B cell (primary cell): ENCODE measurements at regions not wholly inside any gene's neighbourhood (a gene's known extent, or its start where the extent isn't known, plus 50 kb on each side); places are given as distances from the start of the nearest gene placed in this dataset.

Experiments
- ATAC-seq: fragments of 200-7000 bp; cut with Tn5 transposase; one replicate; pipeline ENCODE4 v1.10.0; 2021; ENCODE audit warnings: low read depth, mild to moderate bottlenecking, moderate number of reproducible peaks, moderate library complexity
- CTCF ChIA-PET: fragments of 350-600 bp; sonication (Branson Sonifier 250); formaldehyde crosslinking; loops from one replicate; lab custom pipeline; 2021; ENCODE audit warnings: antibody characterized with exemption, inconsistent platforms; lab: Charles Lee
- POLR2A ChIA-PET: fragments of 350-600 bp; sonication (Branson Sonifier 250); formaldehyde crosslinking; loops from one replicate; lab custom pipeline; 2021; ENCODE audit warnings: antibody characterized with exemption; lab: Charles Lee
- DNase-seq: peaks from one replicate; pipeline ENCODE4 v3.0.0; 2013
- H2AFZ ChIP-seq: 2 replicates; pipeline ENCODE4 v1.6.1; 2012; ENCODE audit warnings: mild to moderate bottlenecking, low read depth, low read length; ENCODE audit not compliant: insufficient read depth, poor library complexity, severe bottlenecking
- H3K27ac ChIP-seq, 2 donors: 1 replicate in 1 of 2; 2 replicates in 1 of 2; pipeline ENCODE4 v1.5.1; 2012 to 2013; ENCODE audit warnings: low read length in 2 of 2, mild to moderate bottlenecking in 2 of 2, moderate library complexity in 1 of 2
- H3K27me3 ChIP-seq, 4 experiments: fragments of 200-600 bp in 1 of 4; sonication (generic) in 1 of 4; replicated peaks in 1 of 4; 1 replicate in 2 of 4; 2 replicates in 2 of 4; pipeline versions ENCODE4 v1.6.1 to v1.7.0; 2013 to 2016; ENCODE audit warnings: low read length in 3 of 4, mild to moderate bottlenecking in 2 of 4, mixed read lengths in 1 of 4, moderate library complexity in 1 of 4; ENCODE audit not compliant: insufficient read depth in 4 of 4, control insufficient read depth in 3 of 4; ENCODE audit errors: control extremely low read depth in 1 of 4
- H3K36me3 ChIP-seq, 2 experiments: replicated peaks in 1 of 2; 1 replicate in 1 of 2; 2 replicates in 1 of 2; pipeline versions ENCODE4 v1.6.1 to v1.7.1; 2013; ENCODE audit warnings: low read length in 1 of 2; ENCODE audit not compliant: insufficient read depth in 2 of 2, control insufficient read depth in 1 of 2; ENCODE audit errors: control extremely low read depth in 1 of 2, extremely low read depth in 1 of 2
- H3K4me1 ChIP-seq, 2 donors: fragments of 200-600 bp in 1 of 2; sonication (generic) in 1 of 2; 1 replicate in 1 of 2; 2 replicates in 1 of 2; pipeline versions ENCODE4 v1.5.1 to v1.6.1; 2013 to 2017; ENCODE audit warnings: low read length in 2 of 2; ENCODE audit not compliant: control insufficient read depth in 2 of 2, insufficient read depth in 2 of 2
- H3K4me2 ChIP-seq: replicated peaks from 2 replicates; pipeline ENCODE3; 2012; ENCODE audit warnings: mild to moderate bottlenecking, low read depth, low read length; ENCODE audit not compliant: poor library complexity, severe bottlenecking
- H3K4me3 ChIP-seq, 5 experiments: fragments of 200-600 bp in 1 of 5; sonication (generic) in 1 of 5; 1 replicate in 3 of 5; 2 replicates in 2 of 5; pipeline versions ENCODE4 v1.5.1 to v1.7.0; 2011 to 2016; ENCODE audit warnings: low read length in 4 of 5, mild to moderate bottlenecking in 4 of 5, low read depth in 2 of 5, control low read depth in 1 of 5, moderate library complexity in 1 of 5; ENCODE audit not compliant: insufficient read depth in 1 of 5; ENCODE audit errors: control extremely low read depth in 1 of 5, extremely low read depth in 1 of 5
- H3K79me2 ChIP-seq: fragments of 200-600 bp; sonication (generic); one replicate; pipeline ENCODE4 v1.6.0; 2016; ENCODE audit warnings: low read length; ENCODE audit not compliant: control insufficient read depth, insufficient read depth
- H3K9ac ChIP-seq: fragments of 200-600 bp; sonication (generic); 2 replicates; pipeline ENCODE4 v1.6.1; 2017; ENCODE audit warnings: mild to moderate bottlenecking, low read length, moderate library complexity
- H3K9me3 ChIP-seq, 3 donors: one replicate each; pipeline versions ENCODE4 v1.6.1 to v1.7.1; 2013; ENCODE audit warnings: low read length in 2 of 3; ENCODE audit not compliant: control insufficient read depth in 2 of 3, insufficient read depth in 1 of 3; ENCODE audit errors: control extremely low read depth in 1 of 3
- H4K20me1 ChIP-seq: 2 replicates; pipeline ENCODE4 v1.6.0; 2012; ENCODE audit warnings: mild to moderate bottlenecking, low read length; ENCODE audit not compliant: insufficient read depth, control insufficient read depth, poor library complexity, severe bottlenecking
- H3K27ac Mint-ChIP-seq: one replicate; pipeline ENCODE4 v1.8.0; 2021; ENCODE audit warnings: mixed read lengths
- H3K27me3 Mint-ChIP-seq: one replicate; pipeline ENCODE4 v1.8.0; 2021; ENCODE audit warnings: mixed read lengths
- H3K4me1 Mint-ChIP-seq: one replicate; pipeline ENCODE4 v1.8.0; 2021; ENCODE audit warnings: mixed read lengths
- H3K4me3 Mint-ChIP-seq: one replicate; pipeline ENCODE4 v1.8.0; 2021; ENCODE audit warnings: mixed read lengths
- H3K9me3 Mint-ChIP-seq: one replicate; pipeline ENCODE4 v1.8.0; 2022; ENCODE audit warnings: mixed read lengths; ENCODE audit not compliant: insufficient read depth
- EZH2 ChIP-seq: IDR thresholded peaks from 2 replicates; pipeline ENCODE4 v1.6.1; 2012; ENCODE audit warnings: borderline replicate concordance, low read depth, mild to moderate bottlenecking, moderate library complexity, low read length; ENCODE audit not compliant: insufficient read depth, poor library complexity, severe bottlenecking
- intact Hi-C: fragments of 100-400 bp; cut with micrococcal nuclease; formaldehyde crosslinking; loops from one replicate; pipeline ENCODE4 v1.10.0; 2022
- TF ChIP-seq, protein P1 (sequence below): fragments of 200-600 bp; IDR thresholded peaks from one replicate; pipeline ENCODE4 v1.8.0; 2022; ENCODE audit warnings: antibody characterized with exemption, mild to moderate bottlenecking

DNA sequence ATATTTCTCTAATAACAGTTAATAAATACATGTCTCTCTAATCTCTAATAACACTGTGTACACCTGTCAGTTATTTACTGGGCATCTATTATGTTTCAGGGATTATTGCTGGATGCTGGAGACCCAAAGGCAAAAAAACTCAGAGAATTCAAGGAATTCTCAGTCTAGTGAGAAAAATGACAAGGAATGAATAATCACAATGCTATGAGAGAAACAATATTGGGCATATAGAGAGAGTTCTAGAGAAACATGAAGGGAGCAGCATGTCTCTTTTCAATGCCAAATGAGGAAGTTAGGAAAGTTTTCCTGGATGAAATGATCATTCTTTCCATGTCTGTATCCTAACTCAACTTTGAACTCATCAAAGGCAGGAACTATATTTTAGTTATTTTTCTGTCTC lies 82.8 kb downstream of the TNFSF18 start:
- Histone ChIP-seq H4K20me1 (no peaks in the 10 kb centered on the region), H3K27ac (no peak overlapping the region), H3K27me3 (no peaks in the 10 kb centered on the region), H3K36me3 (no peaks in the 10 kb centered on the region), H3K4me2 (no peak overlapping the region), H3K9me3 (no peaks in the 10 kb centered on the region), H3K4me3 (no peak overlapping the region), H3K9ac (no peak overlapping the region), H2AFZ (no peak overlapping the region), H3K79me2 (no peaks in the 10 kb centered on the region), H3K4me1 (no peaks in the 10 kb centered on the region)
- peaks cover 2% of the 10 kb centered on the region for H3K27me3 Mint-ChIP-seq
- H3K4me1 Mint-ChIP-seq: peaks cover 3% of the 10 kb centered on the region
- H3K9me3 Mint-ChIP-seq: no peaks in the 10 kb centered on the region
- intact Hi-C loops: no loop called here
- ATAC-seq (no peak), DNase-seq (no peak)
- no peak overlapping the region for H3K27ac Mint-ChIP-seq
- ChIA-PET POLR2A (no interaction called here), CTCF (no interaction called here)
- no peak overlapping the region for H3K4me3 Mint-ChIP-seq
- no peak for TF ChIP-seq EZH2
- TF ChIP-seq, protein P1, sequence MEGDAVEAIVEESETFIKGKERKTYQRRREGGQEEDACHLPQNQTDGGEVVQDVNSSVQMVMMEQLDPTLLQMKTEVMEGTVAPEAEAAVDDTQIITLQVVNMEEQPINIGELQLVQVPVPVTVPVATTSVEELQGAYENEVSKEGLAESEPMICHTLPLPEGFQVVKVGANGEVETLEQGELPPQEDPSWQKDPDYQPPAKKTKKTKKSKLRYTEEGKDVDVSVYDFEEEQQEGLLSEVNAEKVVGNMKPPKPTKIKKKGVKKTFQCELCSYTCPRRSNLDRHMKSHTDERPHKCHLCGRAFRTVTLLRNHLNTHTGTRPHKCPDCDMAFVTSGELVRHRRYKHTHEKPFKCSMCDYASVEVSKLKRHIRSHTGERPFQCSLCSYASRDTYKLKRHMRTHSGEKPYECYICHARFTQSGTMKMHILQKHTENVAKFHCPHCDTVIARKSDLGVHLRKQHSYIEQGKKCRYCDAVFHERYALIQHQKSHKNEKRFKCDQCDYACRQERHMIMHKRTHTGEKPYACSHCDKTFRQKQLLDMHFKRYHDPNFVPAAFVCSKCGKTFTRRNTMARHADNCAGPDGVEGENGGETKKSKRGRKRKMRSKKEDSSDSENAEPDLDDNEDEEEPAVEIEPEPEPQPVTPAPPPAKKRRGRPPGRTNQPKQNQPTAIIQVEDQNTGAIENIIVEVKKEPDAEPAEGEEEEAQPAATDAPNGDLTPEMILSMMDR: no peak

DNA sequence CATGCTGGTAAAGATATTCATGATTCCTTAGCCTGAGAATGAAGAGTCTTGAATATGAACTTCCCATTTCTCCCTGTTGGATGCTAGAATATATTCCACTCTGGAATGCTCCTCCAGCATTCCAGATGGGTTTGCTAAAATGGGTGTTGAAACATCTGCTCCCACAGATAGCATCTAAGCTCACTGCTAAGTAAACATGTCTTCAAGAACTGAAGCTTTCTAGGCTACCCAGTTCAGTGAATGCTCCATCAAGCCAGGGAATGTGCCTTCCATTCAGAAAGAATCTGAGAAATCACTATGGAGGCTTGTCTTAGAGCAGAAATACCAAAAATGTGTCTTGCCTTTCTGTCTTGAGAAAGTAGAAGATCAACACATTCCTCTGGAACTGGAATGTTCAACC lies 81.1 kb downstream of the TNFSF18 start:
- intact Hi-C loops: no loop called here
- no peaks in the 10 kb centered on the region for H3K36me3 ChIP-seq
- Mint-ChIP-seq H3K4me3 (no peak overlapping the region), H3K27ac (no peak overlapping the region), H3K9me3 (no peaks in the 10 kb centered on the region), H3K4me1 (no peaks in the 10 kb centered on the region), H3K27me3 (no peaks in the 10 kb centered on the region)
- CTCF ChIA-PET: no interaction called here
- POLR2A ChIA-PET: no interaction called here
- H3K4me1 ChIP-seq: no peaks in the 10 kb centered on the region
- no peak overlapping the region for H3K9ac ChIP-seq
- no peak for TF ChIP-seq EZH2
- TF ChIP-seq, protein P1: no peak
- H3K9me3 ChIP-seq: peaks cover 0 to under 1% (median 0%) of the 10 kb centered on the region in 3 donors
- H3K4me2 ChIP-seq: no peak overlapping the region
- H3K27ac ChIP-seq: no peak overlapping the region
- no peak for ATAC-seq
- H4K20me1 ChIP-seq: no peaks in the 10 kb centered on the region
- no peaks in the 10 kb centered on the region for H3K79me2 ChIP-seq
- no peaks in the 10 kb centered on the region for H3K27me3 ChIP-seq
- H2AFZ ChIP-seq: no peak overlapping the region
- DNase-seq: no peak
- H3K4me3 ChIP-seq: no peak overlapping the region
